ENCODE measurements at regions not wholly inside any gene's neighbourhood (a gene's known extent, or its start where the extent isn't known, plus 50 kb on each side); places are given as distances from the start of the nearest gene placed in this dataset.
"Not testable (repeated sequence)": the region's sequence is repeated elsewhere in the genome, so short reads cannot be mapped to it uniquely, and the experiment has no call there.

DNA sequence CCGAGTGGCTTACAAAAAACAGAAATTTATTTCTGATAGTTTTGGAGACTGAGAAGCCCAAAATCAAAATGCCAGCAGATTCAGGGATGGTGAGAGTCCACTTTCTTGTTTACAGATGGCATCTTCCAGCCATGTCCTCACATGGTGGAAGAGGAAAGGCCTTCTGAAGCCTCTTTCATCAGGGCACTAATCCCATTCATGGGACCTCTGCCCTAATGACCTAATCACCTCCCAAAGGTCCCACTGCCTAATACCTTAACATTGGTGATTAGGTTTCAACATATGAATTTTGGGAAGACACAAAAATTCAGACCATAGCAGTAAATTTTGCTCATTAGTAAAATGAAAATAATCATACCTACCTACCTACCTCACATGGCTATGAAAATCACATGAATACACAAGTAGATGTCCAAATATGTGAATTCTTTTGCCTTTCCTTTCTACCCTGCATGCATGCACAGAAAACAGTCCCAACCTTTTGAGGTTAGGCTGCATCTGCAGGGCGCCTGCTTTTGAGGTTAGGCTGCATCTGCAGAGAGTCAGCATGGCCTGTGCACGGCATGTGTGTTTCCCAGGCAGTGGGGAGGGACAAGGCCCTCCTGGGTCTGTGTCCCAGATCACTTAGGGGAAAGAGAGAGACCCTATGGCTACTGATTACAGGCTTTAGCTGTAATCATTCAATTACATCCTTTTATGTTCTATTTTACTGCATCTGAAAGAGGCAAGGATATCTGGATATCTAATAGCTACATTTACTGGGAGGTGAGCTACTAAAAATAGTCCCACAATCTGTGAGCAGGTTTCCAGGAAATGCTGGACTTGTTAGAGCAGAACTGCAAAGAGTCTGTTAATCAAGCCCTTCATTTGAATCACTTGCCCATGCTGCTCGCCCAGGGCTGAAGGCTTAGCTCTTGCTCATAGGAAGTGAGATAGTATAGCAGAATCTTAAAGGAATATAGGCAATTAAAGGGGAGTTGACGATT is 497.7 kb upstream of the MARCKS start:
- no peak for DNase-seq

- no peak for DNase-seq
Measured at GRCh38 chr6:113361014-113361645, 496.0 kb upstream of the MARCKS start.

GRCh38 chr6:113362301-113363047 is 494.7 kb upstream of the MARCKS start:
- DNase-seq: no peak

DNA sequence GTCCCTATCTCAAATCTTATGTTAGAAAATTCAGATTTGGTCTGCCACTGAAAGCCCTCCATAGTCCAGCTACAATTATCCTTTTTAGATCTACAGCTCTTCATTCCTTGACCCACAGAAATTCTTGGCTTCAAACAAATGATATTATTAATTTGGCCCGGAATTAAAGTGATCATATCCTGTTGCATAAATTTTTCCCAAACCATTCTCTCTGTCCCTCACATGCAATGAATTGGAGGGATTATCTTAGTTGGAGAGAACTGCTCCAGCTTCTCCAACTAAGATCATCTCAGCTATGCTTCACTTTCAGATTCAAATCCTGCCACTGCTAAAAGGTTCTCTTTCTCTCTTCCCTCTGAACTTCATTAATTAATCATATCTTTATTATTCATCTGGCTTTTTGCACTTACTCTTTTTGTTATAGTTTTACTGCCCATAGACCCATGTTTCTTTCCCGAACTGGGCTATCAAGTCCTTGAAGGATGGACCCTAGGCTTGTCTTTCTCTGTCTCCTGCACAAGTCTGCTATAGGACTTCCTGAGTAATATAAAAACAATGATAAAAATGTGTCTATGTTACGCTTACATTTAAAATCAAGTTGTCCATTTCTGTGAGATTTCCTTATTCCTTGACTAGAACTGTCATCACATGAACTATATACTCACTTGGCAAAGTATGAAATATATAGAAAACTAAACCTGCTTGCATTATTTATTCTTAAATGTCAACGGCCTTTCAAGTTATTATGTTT is 493.9 kb upstream of the MARCKS start:
- DNase-seq: no peak

- DNase-seq: no peak
Measured at GRCh38 chr6:113363866-113364265, 493.3 kb upstream of the MARCKS start.

DNA sequence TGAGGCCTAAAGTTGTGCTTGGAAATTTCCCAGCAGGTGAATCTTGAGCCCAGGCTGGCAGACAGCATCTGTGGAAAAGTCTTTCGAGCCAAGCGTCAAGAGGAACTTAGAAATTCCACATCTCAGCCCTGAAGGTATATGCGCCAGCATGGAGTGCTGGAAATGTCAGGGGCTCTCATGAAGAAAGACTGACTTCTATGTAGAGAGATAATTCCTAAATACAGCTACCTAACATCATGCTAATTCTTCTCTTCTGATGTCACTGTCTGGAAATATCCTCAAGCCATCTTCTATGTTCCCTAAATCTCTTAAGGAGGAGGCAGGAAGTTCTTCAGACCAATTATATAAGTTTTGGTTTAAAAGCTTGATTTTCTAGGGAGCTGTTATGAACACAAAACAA is 492.4 kb upstream of the MARCKS start:
- DNase-seq: no peak

GRCh38 chr6:113365191-113365590 is 492.0 kb upstream of the MARCKS start:
- DNase-seq: no peak

DNA sequence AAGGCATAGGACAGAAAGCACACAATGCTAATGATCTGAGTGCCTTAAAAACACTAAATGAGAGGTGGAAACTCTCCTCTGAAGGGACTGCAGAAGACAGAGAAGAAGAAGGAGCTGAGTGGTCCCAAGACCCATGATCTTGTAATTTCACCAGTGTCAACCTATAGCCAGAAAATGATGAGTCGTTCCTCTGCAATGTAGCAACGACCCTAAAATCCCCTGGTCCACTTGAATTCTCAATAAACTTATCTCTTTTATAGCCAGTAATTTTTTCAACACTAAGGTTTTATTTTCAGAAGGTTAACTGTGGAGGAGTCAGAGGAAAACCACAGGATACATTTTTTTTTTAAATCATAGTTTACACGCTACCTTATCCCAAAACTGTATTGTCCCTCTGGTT is 490.6 kb upstream of the MARCKS start:
- no peak for DNase-seq

GRCh38 chr6:113370508-113371502 is 486.3 kb upstream of the MARCKS start:
- no peak for DNase-seq

GRCh38 chr6:113375466-113375865 is 481.7 kb upstream of the MARCKS start:
- DNase-seq: not testable (repeated sequence)

GRCh38 chr6:113375950-113376846 is 480.9 kb upstream of the MARCKS start:
- DNase-seq: no peak

DNA sequence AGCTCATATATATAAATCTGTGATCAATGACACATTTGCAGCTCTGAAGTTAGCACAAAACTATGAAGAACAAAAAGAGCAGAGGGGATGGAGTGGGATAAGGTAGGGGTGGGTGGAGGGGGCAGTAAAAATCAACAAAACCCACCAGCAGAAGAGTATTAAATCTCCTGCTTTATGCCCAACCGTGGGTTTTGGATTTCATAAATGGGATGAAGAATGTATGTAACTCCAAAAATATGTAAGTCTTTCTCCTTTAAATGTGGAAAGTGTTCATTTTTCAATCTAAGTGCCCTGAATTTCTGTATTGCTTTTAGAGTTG is 480.3 kb upstream of the MARCKS start:
- DNase-seq: no peak

GRCh38 chr6:113377362-113377942 is 479.7 kb upstream of the MARCKS start:
- no peak for DNase-seq

GRCh38 chr6:113380591-113380990 is 476.6 kb upstream of the MARCKS start:
- no peak for DNase-seq

GRCh38 chr6:113381232-113381631 is 475.9 kb upstream of the MARCKS start:
- DNase-seq: no peak

GRCh38 chr6:113381959-113382358 is 475.2 kb upstream of the MARCKS start:
- no peak for DNase-seq

GRCh38 chr6:113383701-113384100 is 473.4 kb upstream of the MARCKS start:
- no peak for DNase-seq

- DNase-seq: no peak
Measured at GRCh38 chr6:113385020-113385431, 472.1 kb upstream of the MARCKS start.

DNA sequence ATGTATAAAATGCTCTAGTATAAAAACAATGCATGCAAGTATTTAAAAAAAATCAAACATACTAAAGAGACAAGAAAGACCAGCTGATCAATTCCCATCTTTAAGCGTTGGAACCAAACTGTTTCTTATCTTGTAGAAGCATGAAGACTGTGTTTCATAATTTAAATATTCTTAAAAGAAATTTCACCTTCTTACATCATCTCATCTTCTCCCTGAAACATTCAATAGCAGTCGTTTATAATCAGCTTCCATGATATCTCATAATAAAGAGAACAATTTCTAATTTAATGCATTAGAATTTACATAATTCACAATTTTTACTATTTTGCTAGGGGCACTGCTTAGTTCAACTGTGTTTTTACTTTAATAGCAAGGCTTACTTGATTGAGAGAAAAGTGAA is 468.1 kb upstream of the MARCKS start:
- no peak for DNase-seq

- no peak for DNase-seq
Measured at GRCh38 chr6:113392551-113393055, 464.5 kb upstream of the MARCKS start.
